GM18520 (cell line): ENCODE measurements at regions not wholly inside any gene's neighbourhood (a gene's known extent, or its start where the extent isn't known, plus 50 kb on each side); places are given as distances from the start of the nearest gene placed in this dataset.
A peak's percentile ranks its signal among the peaks of the same experiment; 100 is the strongest.
"Not testable (repeated sequence)": the region's sequence is repeated elsewhere in the genome, so short reads cannot be mapped to it uniquely, and the experiment has no call there.

Experiments used
- ATAC-seq: cut with Tn5 transposase; IDR thresholded peaks from one replicate; pipeline ENCODE4 v1.9.1; 2021; ENCODE audit not compliant: unreplicated experiment

GRCh38 chr3:3476669-3477068, 297.2 kb upstream of the CRBN start:
- no peak for ATAC-seq

GRCh38 chr3:3468596-3468995, 289.1 kb upstream of the CRBN start:
- ATAC-seq, result no peak

DNA sequence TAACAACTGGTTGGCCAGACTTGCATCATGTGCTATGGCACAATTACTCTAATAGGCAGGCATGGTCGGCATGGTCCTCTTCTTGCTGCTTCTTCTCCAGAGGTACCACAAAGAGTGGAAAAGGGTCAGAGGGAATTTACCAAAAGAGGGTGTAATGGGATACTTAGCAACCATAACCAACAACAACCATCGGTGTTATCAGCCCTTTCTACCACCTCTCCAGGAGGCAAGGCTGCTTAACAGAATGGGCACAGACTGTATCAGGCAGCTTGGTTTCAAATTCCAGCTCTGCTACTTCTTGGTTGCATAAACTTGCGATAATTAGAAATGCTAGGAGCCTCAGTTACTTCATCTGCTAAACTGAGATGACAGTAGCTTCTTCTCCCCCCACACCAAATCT, 284.6 kb upstream of the CRBN start:
- no peak for ATAC-seq

GRCh38 chr3:3461317-3461716, 281.8 kb upstream of the CRBN start:
- ATAC-seq, result no peak

- no peak for ATAC-seq
Measured at GRCh38 chr3:3448468-3448867, 269.0 kb upstream of the CRBN start.

DNA sequence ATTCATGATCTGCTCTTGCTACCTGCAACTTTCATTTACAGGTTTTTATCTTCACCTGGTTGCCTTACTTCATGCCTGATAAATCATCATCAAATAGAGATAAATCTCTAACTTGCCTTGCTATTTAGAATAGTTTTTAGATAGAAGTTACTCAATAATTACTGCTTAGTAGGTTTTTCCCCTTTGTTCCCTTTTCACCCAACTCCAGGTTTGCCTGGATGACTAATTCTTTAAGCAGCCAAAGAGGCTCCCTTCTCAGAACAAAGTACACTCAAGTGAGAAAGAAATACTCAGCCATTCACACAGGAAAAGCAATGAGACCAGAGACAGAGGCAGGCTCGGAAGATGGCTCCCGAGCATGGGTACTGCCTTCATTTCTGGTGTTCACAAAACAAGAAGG, 268.1 kb upstream of the CRBN start:
- no peak for ATAC-seq

DNA sequence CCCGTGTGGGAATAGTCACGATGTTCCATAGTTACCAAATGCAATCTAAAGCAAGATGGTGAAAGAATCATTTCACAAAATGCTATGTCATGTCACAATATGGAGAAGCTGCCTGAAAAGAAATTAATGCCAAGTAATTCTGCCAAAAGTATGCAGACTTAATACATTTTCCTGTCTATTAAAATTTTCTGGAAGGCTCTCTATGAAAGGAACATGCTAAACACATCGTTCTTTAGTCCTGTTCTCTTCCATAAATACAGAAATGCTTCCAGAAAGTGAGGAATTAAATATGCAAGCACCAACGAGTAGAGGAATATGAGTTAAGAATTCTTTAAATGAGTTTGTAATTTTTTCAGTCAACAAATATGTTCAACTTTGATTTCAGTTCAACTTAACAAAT, 266.8 kb upstream of the CRBN start:
- ATAC-seq, result no peak

DNA sequence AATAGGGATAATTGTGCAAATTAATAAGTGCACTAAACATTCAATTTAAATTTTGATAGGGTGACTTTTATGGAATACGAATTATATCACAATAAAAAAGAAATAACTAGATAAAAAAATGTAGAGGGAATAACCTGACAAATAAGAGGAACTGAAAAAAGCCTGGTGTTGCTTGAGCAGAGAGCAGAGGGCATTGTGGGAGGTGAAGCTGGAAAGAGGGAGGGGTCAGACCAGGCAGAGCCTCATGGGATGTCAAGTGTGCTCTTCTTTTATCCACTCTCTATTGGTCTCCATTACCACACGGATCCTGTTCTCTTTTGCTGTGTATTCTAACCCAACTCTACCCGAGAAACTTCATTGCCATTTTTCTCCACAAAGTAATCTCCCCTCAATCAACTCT, 264.0 kb upstream of the CRBN start:
- no peak for ATAC-seq

GRCh38 chr3:3433711-3434110, 254.2 kb upstream of the CRBN start:
- ATAC-seq, result no peak

DNA sequence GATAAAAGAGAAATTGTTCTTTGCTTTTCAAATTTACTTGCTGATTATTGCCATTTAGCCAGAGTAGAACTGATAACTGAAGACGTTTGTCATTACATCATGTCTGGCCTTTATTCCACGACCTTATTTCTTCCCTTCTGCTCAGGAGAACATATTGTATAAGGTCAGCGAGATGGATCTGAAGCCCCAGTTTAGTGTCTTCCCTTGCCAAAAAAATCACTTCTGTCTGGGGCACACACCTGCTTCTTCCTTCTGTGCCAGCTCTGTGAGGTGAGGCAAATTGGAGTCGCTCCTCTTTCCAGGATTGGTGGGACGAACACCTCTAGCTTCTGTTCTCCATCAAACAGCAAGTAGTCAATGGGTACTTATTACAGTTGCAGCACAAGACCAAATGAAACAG, 250.3 kb upstream of the CRBN start:
- no peak for ATAC-seq

- not testable (repeated sequence) for ATAC-seq
Measured at GRCh38 chr3:3407707-3408106, 228.2 kb upstream of the CRBN start.

DNA sequence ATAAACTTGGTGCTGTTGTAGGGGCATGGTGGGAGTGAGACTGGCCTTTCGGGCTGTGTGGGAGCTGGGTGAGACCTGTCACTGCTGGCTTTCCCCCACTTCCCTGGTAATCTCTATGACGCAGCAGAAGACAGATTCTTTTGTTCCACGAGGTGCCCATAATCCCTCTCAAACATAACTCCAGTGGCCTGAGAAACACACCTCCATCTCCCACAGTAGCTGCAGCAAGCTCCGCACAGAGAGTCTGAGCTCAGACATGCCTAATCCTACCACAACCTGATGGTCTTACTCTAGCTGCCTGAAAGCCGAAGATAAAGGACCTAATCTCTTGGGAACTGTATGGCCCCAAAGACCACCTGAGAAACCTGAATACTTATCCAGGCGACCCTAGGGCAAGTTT, 225.6 kb upstream of the CRBN start:
- no peak for ATAC-seq

DNA sequence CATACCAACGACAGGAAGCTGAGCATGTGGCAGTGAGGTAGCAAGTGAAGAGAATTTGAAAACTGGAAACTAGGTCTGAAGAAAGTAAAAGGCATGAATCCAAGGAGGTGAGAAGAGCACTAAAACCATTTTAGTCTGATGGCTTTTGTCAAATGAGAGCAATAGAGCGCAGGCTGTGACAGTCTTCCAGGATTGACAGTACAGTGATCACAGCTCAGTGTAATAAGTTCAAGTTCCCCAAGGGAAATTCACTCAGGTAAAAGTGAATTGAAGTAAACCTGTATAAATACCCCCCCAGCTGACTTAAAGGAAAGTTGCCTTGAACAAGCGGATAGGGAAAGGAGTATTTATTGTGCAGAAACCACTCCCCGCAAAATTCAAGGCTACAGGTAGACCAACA, 224.2 kb upstream of the CRBN start:
- ATAC-seq, result no peak

GRCh38 chr3:3392946-3393345, 213.5 kb upstream of the CRBN start:
- no peak for ATAC-seq

DNA sequence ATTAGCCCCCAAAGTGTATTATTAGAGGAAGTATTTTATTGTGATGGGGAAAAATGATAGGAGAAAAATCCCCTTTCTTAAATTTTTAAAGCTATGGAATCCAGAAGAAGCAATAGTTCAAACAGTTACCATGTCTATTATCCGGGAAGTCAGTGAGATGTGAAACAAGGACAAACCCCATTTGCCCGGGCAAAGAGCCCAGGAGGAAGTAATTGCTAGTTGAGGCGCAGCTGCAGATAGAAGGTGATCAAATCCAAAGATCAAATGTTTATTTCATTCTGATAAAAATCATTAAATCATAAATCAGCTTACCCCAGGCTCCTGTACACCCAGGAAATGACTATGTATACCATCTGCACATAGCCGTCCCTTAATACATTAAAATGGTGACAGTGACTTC, 204.0 kb upstream of the CRBN start:
- ATAC-seq, result no peak

- ATAC-seq, result no peak
Measured at GRCh38 chr3:3372210-3372777, 192.8 kb upstream of the CRBN start.

GRCh38 chr3:3368306-3368705, 188.8 kb upstream of the CRBN start:
- no peak for ATAC-seq

DNA sequence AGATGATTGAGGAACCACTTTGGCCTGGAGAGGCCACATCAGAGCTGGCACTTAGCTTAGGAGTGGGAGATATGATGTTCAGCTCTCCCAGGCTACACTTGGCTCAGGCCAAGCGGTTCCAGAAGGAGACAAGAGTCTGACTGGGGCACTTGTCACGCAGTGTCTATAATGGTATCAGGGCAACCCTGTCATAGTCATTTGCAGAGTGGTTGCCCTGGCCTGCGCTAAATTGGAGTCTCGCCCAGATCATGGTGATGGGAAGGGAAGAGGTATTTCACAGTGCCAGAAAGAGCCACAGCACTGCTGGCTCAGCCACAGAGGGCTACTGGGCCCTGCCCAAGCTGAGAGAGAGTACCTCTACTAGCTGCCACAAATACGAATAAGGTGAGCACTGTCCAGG, 186.9 kb upstream of the CRBN start:
- no peak for ATAC-seq

- ATAC-seq, result no peak
Measured at GRCh38 chr3:3365716-3366115, 186.2 kb upstream of the CRBN start.

DNA sequence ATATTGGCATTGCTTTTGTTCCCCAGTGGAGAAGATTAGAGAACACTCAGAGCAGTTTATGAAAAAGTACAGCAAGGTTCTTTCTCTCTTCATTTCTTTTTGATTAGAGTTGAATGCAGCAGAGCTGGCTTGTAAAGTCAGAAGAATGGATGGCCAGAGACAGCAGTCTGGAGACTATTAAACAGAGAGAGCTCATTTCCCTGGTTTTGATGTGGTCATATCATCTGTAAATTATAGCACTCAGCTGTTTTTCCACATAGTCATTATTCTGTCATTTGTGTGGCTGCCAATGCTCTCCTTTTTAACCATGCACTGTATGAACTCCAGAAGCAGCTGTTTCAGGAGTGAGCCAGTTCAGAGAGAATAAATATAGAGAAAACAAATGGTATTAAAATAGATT, 177.4 kb upstream of the CRBN start:
- no peak for ATAC-seq

DNA sequence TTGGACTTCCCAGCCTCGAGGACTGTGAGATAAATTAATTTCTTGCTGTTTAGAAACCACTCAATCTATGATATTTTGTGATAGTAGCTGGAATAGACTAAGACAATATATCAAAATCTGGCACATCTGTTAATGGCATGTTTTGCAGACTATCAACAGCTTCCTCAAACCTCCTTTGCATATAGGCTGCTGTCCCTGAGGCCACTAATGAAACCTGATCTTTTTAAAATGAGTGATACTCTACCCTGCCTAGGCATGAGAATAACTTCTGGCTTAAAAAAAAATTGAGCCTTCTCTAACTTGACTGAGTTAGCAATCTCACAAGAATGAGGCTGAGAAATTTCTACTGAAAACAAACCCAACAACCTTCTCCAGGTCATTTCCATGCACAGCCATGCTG, 176.0 kb upstream of the CRBN start:
- ATAC-seq, result no peak

DNA sequence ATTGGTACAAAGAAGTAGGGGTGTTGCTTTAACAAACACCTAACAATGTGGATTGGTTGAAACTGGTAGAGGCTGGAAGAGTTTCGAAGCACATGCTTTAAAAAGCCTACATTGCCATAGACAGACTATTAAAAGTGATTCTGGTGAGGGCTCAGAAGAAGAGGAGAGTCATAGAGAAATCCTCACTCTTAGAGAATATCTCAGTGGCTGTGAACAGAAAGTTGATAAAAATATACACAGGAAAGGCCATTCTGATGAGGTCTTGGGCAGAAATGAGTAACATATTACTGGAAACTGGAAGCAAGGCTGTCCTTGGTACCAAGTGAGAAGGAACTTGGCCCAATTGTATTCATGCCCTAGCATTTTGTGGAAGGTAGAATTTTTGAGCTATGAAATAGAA, 173.7 kb upstream of the CRBN start:
- ATAC-seq, result peak; percentile 89

DNA sequence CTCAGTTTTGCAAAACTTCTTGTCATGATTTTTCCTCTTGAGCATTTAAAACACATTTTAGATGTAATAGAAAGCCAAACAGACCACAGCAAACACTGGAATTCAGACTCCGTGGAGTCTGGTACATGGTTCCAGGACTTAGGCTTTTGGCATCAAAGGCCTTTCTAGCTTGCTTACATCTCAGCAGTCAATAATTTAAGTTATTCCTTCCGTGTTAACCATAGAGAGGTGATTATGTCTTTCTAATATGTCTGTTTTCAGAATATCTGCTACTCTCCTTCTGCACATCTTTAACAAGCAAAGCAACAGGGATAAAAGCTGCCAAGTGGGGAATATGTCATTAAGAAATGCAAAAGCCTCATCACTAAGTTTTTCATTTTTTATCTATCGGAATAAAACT, 171.7 kb upstream of the CRBN start:
- no peak for ATAC-seq

DNA sequence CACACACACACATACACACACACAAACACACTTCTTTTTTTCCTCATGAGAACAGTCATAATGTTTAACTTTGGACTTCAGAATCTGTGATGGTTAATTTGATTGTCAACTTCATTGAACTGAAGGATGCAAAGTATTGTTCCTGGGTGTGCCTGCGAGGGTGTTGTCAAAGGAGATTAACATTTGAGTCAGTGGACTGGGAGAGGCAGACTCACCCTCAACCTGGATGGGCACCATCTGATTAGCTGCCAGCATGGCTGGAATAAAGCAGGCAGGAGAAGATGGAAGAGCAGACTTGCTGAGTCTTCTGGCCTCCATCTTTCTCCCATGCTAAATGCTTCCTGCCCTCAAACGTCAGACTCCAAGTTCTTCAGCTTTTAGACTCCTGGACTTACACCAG, 167.6 kb upstream of the CRBN start:
- not testable (repeated sequence) for ATAC-seq
